ENCODE measurements at regions not wholly inside any gene's neighbourhood (a gene's known extent, or its start where the extent isn't known, plus 50 kb on each side); places are given as distances from the start of the nearest gene placed in this dataset.

DNA sequence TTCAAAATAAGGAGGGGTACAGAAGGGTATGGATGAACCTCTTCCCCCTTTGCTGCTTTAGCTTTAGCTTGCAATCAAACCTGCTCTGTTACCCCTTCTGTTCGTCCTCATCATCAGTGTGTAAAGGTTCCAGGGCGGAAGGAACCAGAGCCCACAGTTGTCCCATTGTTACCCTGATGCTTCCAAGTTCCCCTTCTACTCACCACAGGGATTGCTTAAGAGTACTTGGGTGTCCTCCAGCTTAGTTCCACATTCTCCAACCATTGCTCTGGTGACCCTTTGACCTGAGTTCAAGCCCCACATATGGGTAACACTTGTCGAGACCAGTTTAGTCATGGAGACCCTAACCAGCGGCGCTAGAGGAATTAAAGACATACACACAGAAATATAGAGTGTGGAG, 1080.1 kb upstream of the ALCAM start:
- no peaks in the 10 kb centered on the region for H3K27me3 ChIP-seq
- no peaks in the 10 kb centered on the region for H3K9me3 ChIP-seq
- H3K4me3 ChIP-seq: no peak overlapping the region
- no peaks in the 10 kb centered on the region for H3K4me1 ChIP-seq
- TF ChIP-seq, protein P1, sequence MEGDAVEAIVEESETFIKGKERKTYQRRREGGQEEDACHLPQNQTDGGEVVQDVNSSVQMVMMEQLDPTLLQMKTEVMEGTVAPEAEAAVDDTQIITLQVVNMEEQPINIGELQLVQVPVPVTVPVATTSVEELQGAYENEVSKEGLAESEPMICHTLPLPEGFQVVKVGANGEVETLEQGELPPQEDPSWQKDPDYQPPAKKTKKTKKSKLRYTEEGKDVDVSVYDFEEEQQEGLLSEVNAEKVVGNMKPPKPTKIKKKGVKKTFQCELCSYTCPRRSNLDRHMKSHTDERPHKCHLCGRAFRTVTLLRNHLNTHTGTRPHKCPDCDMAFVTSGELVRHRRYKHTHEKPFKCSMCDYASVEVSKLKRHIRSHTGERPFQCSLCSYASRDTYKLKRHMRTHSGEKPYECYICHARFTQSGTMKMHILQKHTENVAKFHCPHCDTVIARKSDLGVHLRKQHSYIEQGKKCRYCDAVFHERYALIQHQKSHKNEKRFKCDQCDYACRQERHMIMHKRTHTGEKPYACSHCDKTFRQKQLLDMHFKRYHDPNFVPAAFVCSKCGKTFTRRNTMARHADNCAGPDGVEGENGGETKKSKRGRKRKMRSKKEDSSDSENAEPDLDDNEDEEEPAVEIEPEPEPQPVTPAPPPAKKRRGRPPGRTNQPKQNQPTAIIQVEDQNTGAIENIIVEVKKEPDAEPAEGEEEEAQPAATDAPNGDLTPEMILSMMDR (IDR thresholded peaks at IDR 0.05): no peak
- TF ChIP-seq POLR2A (IDR thresholded peaks at IDR 0.05): no peak
- H3K36me3 ChIP-seq: no peaks in the 10 kb centered on the region
- intact Hi-C loops (cut with DNase I; ENCODE audit: low total_unique reads): no loop called here
- DNase-seq: no peak
- no peak overlapping the region for H3K27ac ChIP-seq

- Histone ChIP-seq H3K36me3 (no peaks in the 10 kb centered on the region), H3K27me3 (no peaks in the 10 kb centered on the region), H3K4me1 (no peaks in the 10 kb centered on the region), H3K9me3 (no peaks in the 10 kb centered on the region), H3K4me3 (peak overlapping the region in 1 of 2 donors; percentile 2), H3K27ac (peak overlapping the region in 1 of 2 donors; percentile 8)
- TF ChIP-seq, protein P1 (IDR thresholded peaks at IDR 0.05): no peak
- no peak for TF ChIP-seq POLR2A (IDR thresholded peaks at IDR 0.05)
- DNase-seq: no peak
- intact Hi-C loops (cut with DNase I; ENCODE audit: low total_unique reads): no loop called here
Observed at GRCh38 chr3:104291437-104291851, 1075.3 kb upstream of the ALCAM start.

DNA sequence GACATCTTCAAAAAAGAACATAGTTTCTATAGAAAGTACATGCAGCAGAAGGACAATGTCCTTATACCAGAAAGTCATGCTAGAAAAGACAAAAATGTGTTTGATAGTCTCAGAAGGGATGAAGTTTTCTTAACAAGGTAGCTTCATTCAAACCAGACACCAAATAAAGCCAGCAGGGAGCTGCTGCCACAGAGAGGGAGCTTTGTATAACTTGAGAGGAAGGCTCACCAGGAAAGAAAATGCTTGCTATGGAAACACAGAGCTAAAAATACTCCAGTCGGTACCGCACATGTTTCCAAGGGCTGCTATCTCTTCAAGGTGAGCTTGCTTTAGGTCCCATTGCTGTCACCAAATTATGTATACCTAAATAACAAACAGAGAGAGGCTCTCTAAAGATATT, 1074.8 kb upstream of the ALCAM start:
- Histone ChIP-seq H3K4me3 (peak overlapping the region in 1 of 2 donors; percentile 2), H3K27ac (peak overlapping the region in 1 of 2 donors; percentile 8)
- intact Hi-C loops (cut with DNase I; ENCODE audit: low total_unique reads): no loop called here

GRCh38 chr3:104297617-104298016, 1069.1 kb upstream of the ALCAM start:
- H3K27ac ChIP-seq: no peak overlapping the region

More for the DNA sequence above, 1074.8 kb upstream of the ALCAM start:
- Histone ChIP-seq H3K4me1 (no peaks in the 10 kb centered on the region), H3K27me3 (no peaks in the 10 kb centered on the region), H3K36me3 (no peaks in the 10 kb centered on the region), H3K9me3 (no peaks in the 10 kb centered on the region)
- DNase-seq: no peak
- TF ChIP-seq, protein P1 (IDR thresholded peaks at IDR 0.05): no peak
- TF ChIP-seq POLR2A (IDR thresholded peaks at IDR 0.05): no peak

DNA sequence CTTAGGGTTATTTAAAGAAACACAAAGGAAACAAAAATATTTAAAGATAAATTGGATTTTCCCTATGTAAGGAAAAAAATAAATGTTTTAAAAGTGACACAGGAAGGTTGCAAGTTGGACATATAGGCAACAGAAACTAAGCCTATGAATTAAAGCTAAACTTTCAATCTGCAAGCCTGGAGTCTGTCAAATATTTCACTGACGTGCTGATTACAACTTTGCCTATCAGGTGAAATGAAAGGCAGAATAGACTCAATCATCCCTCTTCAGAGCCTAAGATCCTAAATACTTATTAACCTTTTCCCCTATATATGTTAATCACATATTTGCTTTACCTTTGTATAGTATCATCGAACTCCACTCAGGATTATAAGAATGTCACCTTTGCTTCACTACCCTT, 1068.0 kb upstream of the ALCAM start:
- intact Hi-C loops (cut with DNase I; ENCODE audit: low total_unique reads): no loop called here
- TF ChIP-seq, protein P1 (IDR thresholded peaks at IDR 0.05): no peak
- no peak for TF ChIP-seq POLR2A (IDR thresholded peaks at IDR 0.05)

More at GRCh38 chr3:104297617-104298016, 1069.1 kb upstream of the ALCAM start:
- DNase-seq: no peak
- Histone ChIP-seq H3K4me1 (no peaks in the 10 kb centered on the region), H3K4me3 (no peak overlapping the region), H3K36me3 (no peaks in the 10 kb centered on the region), H3K9me3 (no peaks in the 10 kb centered on the region), H3K27me3 (no peaks in the 10 kb centered on the region)
- intact Hi-C loops (cut with DNase I; ENCODE audit: low total_unique reads): no loop called here
- TF ChIP-seq, protein P1 (IDR thresholded peaks at IDR 0.05): no peak
- no peak for TF ChIP-seq POLR2A (IDR thresholded peaks at IDR 0.05)

More for the DNA sequence above, 1068.0 kb upstream of the ALCAM start:
- DNase-seq: no peak
- Histone ChIP-seq H3K9me3 (no peaks in the 10 kb centered on the region), H3K27me3 (no peaks in the 10 kb centered on the region), H3K4me3 (no peak overlapping the region), H3K36me3 (no peaks in the 10 kb centered on the region), H3K4me1 (no peaks in the 10 kb centered on the region), H3K27ac (no peak overlapping the region)
